ENCODE measurements at regions not wholly inside any gene's neighbourhood (a gene's known extent, or its start where the extent isn't known, plus 50 kb on each side); places are given as distances from the start of the nearest gene placed in this dataset.

- in situ Hi-C loops (cut with HindIII; ENCODE audit: low pct_ligation_motif_present, low pct_unique_long_range_greater_than_20kb, low sequenced_read_pairs), result no loop called here
- no peak for DNase-seq
Measured at GRCh38 chr20:11248687-11249638, 575.2 kb upstream of the JAG1 start.

GRCh38 chr20:11249683-11250082, 575.9 kb upstream of the JAG1 start:
- in situ Hi-C loops (cut with HindIII; ENCODE audit: low pct_ligation_motif_present, low pct_unique_long_range_greater_than_20kb, low sequenced_read_pairs), result no loop called here
- DNase-seq, result no peak

- no peak for DNase-seq
- in situ Hi-C loops (cut with HindIII; ENCODE audit: low pct_ligation_motif_present, low pct_unique_long_range_greater_than_20kb, low sequenced_read_pairs), result no loop called here
Measured at GRCh38 chr20:11252447-11252846, 578.6 kb upstream of the JAG1 start.

GRCh38 chr20:11255455-11255854, 581.7 kb upstream of the JAG1 start:
- DNase-seq, result no peak
- in situ Hi-C loops (cut with HindIII; ENCODE audit: low pct_ligation_motif_present, low pct_unique_long_range_greater_than_20kb, low sequenced_read_pairs), result no loop called here

DNA sequence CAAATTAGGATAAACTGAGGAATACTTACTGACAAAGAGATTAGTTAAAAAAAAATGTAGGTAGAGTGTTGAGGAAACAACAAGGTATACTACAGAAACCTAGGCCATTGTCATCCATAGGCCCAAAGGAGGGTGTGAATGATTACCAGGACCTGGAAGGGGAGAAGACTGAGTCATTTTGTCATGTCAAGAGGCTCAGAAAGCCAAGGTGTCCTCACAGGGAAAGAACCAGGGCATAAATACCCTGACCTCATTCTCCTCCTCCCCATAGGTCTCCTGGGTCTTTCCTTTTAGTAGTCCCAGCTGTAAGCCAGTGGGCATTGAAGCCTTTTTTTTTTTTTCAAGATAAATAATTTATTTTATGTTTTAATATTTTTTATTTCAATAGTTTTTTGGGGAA, 582.1 kb upstream of the JAG1 start:
- in situ Hi-C loops (cut with HindIII; ENCODE audit: low pct_ligation_motif_present, low pct_unique_long_range_greater_than_20kb, low sequenced_read_pairs), result no loop called here
- DNase-seq, result no peak

GRCh38 chr20:11260611-11261010, 586.8 kb upstream of the JAG1 start:
- in situ Hi-C loops (cut with HindIII; ENCODE audit: low pct_ligation_motif_present, low pct_unique_long_range_greater_than_20kb, low sequenced_read_pairs), result no loop called here
- no peak for DNase-seq

DNA sequence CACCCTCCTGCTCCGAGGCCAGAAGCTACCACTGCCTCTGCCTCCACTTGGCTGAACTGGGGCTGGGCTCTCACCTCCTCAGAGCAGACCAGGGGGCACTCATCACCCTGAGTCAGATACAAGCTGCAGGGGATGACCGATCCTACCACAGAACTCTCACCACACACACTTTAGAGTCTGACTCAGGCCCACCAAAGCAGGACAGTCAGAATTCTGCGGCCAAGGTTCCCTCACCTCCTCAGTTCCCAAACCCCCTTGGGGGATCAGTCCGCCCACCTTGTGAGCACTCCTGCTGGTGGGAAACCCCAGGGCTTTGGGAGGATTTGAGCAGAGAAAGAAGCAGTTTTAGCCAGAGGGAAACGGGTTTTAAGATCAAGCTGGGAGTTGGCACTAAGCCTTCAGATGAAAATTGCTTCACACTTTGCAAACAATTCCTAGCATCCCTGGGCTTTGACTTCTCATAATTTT, 587.8 kb upstream of the JAG1 start:
- peak; percentile 82 for DNase-seq
- in situ Hi-C loops (cut with HindIII; ENCODE audit: low pct_ligation_motif_present, low pct_unique_long_range_greater_than_20kb, low sequenced_read_pairs), result no loop called here

GRCh38 chr20:11266571-11266970, 592.8 kb upstream of the JAG1 start:
- in situ Hi-C loops (cut with HindIII; ENCODE audit: low pct_ligation_motif_present, low pct_unique_long_range_greater_than_20kb, low sequenced_read_pairs), result no loop called here
- DNase-seq, result peak; percentile 2

DNA sequence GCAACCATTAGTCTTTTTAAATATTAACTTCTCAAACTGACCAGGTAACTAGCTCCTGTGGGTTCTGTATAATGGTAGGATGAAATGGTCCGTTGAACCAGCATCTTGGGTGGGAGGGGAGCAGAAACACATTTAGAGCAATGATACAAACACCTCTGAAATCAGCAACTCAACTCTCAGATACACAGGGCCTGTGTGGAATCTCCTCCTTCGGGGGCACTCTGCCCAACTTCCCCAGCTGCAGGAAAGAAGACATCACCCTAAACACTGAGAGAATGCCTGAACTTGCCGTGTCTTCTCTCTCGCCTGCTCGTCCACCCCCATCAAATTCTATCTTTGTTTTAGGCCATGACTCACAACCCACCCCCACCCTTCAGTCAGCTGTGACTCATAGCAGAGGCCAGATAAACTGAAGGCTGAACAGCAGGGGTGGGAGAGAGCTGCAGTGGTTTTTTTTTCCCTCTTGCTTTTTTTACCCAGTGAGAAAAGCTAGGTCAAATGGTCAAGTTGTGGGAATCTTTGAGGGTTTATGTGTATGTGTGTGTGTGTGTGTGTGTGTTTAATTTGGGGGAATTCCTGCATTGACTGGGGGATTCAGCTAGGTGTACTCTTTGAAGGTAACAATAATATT, 593.4 kb upstream of the JAG1 start:
- in situ Hi-C loops (cut with HindIII; ENCODE audit: low pct_ligation_motif_present, low pct_unique_long_range_greater_than_20kb, low sequenced_read_pairs), result no loop called here
- peak; percentile 89 for DNase-seq

DNA sequence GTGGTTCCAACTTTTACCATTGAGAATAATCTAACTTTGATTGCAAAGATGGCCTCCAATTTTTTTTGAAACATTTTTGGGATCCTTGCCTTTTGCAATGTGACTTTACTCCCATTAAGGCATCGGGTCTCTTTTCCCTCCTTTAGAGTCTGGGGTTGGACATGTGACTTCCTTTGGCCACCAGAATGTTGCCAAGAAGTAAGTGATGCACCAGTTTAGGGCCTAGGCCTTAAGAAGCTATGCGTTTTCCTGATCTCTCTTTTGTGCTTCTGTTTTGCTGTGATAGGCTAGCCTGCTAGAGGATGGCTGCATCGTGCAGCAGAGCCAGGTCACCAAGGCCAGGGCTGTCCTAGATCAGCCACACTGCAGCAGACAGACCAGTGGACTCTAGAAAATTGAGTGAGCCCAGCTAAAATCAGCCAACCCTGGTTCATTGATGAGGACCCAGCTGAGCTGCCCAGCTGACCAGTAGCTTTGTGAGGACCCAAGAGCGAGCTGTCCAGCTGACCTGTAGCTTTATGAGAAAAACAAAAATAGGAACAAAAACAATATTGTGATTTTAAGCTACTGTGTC, 594.0 kb upstream of the JAG1 start:
- DNase-seq, result no peak
- in situ Hi-C loops (cut with HindIII; ENCODE audit: low pct_ligation_motif_present, low pct_unique_long_range_greater_than_20kb, low sequenced_read_pairs), result no loop called here

- DNase-seq, result no peak
- in situ Hi-C loops (cut with HindIII; ENCODE audit: low pct_ligation_motif_present, low pct_unique_long_range_greater_than_20kb, low sequenced_read_pairs), result no loop called here
Measured at GRCh38 chr20:11270566-11270965, 596.8 kb upstream of the JAG1 start.

GRCh38 chr20:11271319-11271718, 597.5 kb upstream of the JAG1 start:
- no peak for DNase-seq
- in situ Hi-C loops (cut with HindIII; ENCODE audit: low pct_ligation_motif_present, low pct_unique_long_range_greater_than_20kb, low sequenced_read_pairs), result no loop called here

- in situ Hi-C loops (cut with HindIII; ENCODE audit: low pct_ligation_motif_present, low pct_unique_long_range_greater_than_20kb, low sequenced_read_pairs), result no loop called here
- DNase-seq, result no peak
Measured at GRCh38 chr20:11271920-11272594, 598.3 kb upstream of the JAG1 start.

DNA sequence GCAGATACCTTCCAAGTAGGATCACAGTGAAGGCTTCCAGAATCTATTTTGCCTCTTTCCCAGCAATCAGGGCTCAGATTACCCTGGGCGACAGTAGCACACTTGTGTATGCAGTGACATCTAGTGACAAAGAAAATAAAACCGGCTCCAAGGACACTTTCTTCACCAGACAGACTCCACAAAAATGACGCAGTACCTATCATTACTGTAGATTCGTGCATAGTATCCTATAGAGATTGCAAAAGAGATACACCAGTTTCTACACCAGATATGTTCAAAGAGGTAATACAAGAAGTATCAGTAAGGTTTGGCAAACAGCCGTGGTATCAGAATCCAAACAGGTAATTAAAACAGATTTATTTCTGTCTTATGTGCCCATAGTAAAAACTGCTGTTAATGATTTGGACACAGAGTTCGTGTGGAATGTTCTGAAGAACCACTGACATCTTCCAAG, 600.4 kb upstream of the JAG1 start:
- DNase-seq, result peak; percentile 67
- in situ Hi-C loops (cut with HindIII; ENCODE audit: low pct_ligation_motif_present, low pct_unique_long_range_greater_than_20kb, low sequenced_read_pairs), result no loop called here

DNA sequence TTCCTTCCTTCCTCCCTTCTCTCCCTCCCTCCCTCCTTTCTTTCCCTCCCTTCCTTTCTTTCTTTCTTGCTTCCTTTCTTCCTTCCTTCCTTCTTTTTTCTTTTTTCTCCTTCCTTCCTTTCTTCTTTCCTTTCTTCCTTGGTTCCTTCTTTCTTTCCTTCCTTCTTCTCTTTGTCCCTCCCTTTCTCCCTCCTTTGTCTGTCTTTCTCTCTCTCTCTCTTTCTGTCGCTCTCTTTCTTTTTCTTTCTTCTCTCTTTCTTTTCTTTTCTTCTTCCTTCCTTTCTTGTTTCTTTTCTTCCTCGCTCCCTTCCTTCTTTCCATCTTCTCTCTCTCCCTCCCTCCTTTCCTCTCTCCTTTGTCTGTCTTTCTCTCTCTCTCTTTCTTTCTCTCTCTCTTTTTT, 601.9 kb upstream of the JAG1 start:
- in situ Hi-C loops (cut with HindIII; ENCODE audit: low pct_ligation_motif_present, low pct_unique_long_range_greater_than_20kb, low sequenced_read_pairs), result no loop called here
- DNase-seq, result no peak

GRCh38 chr20:11277170-11277569, 603.4 kb upstream of the JAG1 start:
- in situ Hi-C loops (cut with HindIII; ENCODE audit: low pct_ligation_motif_present, low pct_unique_long_range_greater_than_20kb, low sequenced_read_pairs), result no loop called here
- no peak for DNase-seq

DNA sequence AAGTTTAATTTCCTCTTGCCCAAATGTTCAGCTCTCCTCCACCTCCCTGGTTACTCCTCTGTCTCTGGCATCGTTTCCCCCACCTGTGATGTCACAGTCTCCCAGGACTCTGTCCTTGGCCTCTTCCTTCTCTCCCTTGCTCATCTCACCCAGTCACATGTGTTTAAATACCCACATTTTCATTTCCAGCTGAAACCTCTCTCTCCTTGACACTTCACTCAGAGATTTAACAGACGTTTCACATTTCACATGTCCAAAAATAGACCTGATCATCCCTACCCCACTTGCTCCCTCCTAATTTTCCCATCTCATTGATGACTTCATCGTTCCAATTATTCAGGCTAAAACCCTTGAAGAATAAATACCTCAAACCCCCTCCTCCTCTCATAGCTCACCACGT, 604.1 kb upstream of the JAG1 start:
- in situ Hi-C loops (cut with HindIII; ENCODE audit: low pct_ligation_motif_present, low pct_unique_long_range_greater_than_20kb, low sequenced_read_pairs), result no loop called here

DNA sequence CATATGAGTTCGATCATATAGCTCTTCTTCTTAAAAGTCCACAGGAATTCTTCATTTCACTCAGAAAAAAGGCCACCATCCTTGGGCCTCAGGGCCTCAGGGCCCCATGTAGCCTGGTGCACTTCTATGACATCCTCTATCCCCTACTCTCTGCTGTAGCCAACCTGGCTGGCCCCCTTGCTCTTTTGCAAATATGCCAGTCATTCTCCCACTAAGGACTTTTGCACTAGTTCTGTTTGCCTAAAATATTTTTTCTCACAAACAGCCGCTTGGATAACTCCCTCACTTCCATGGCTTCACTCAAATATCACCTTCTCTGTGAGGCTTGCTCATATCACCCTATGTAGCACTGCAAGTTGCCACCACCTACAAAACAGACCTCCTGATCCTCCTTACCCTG, 604.7 kb upstream of the JAG1 start:
- no peak for DNase-seq
- in situ Hi-C loops (cut with HindIII; ENCODE audit: low pct_ligation_motif_present, low pct_unique_long_range_greater_than_20kb, low sequenced_read_pairs), result no loop called here

More for the DNA sequence above, 604.1 kb upstream of the JAG1 start:
- DNase-seq, result no peak

- no peak for DNase-seq
- in situ Hi-C loops (cut with HindIII; ENCODE audit: low pct_ligation_motif_present, low pct_unique_long_range_greater_than_20kb, low sequenced_read_pairs), result no loop called here
Measured at GRCh38 chr20:11281240-11281639, 607.4 kb upstream of the JAG1 start.

Data from ACHN (cell line).